K562 (cell line): ENCODE measurements at regions not wholly inside any gene's neighbourhood (a gene's known extent, or its start where the extent isn't known, plus 50 kb on each side); places are given as distances from the start of the nearest gene placed in this dataset.

ENCODE experiments used
- ATAC-seq: fragments of 200-7000 bp; cut with Tn5 transposase; 3 replicates; pipeline ENCODE4 v1.9.1; 2020; ENCODE audit warnings: moderate library complexity
- BruUV-seq: library from RNA; stranded (reverse); fragments of 400-500 nt; replicated peaks from 2 replicates; lab custom pipeline; 2021; lab: Mats Ljungman, UMichigan
- CTCF ChIA-PET: fragments of 300-600 bp; formaldehyde crosslinking; extraction: SDS; loops from one replicate; lab custom pipeline; 2021; ENCODE audit warnings: low intra/inter-chr PET ratio; lab: Yijun Ruan, JAX
- POLR2A ChIA-PET: fragments of 300-600, 350-650 bp; sonication (Branson Sonifier 250); formaldehyde crosslinking; extraction: SDS; loops from one replicate; lab custom pipeline; 2021; ENCODE audit warnings: antibody characterized with exemption, inconsistent platforms; lab: Yijun Ruan, JAX
- DNase-seq, 4 experiments: peaks; one replicate each; pipeline versions ENCODE4 v3.0.0 to v3.0.0-alpha.2; 2011 to 2018; ENCODE audit warnings: low spot score in 3 of 4, mixed read lengths in 3 of 4; ENCODE audit errors: extremely low read depth in 1 of 4
- FAIRE-seq: peaks from 2 replicates; lab custom pipeline; 2011; peaks lifted over from hg19 to GRCh38; lab: Jason Lieb, UNC
- H2AFZ ChIP-seq: 2 replicates; pipeline ENCODE4 v1.6.0; 2011; ENCODE audit warnings: low read depth, low read length, control low read depth, inconsistent platforms
- H3K27ac ChIP-seq: fragments of 200-600 bp; 3 replicates; pipeline ENCODE4 v1.8.0; 2011; ENCODE audit warnings: low read depth, mild to moderate bottlenecking, control low read depth, inconsistent platforms, low read length, moderate library complexity, mixed read lengths; ENCODE audit errors: extremely low read depth
- H3K27me3 ChIP-seq, 2 experiments: fragments of 300-600 bp in 1 of 2; 2 replicates in 1 of 2; 3 replicates in 1 of 2; pipeline versions ENCODE4 v1.6.0 to v1.8.0; 2011; ENCODE audit warnings: inconsistent platforms in 2 of 2, low read length in 2 of 2, mild to moderate bottlenecking in 1 of 2, mixed read lengths in 1 of 2, moderate library complexity in 1 of 2; ENCODE audit not compliant: control insufficient read depth in 2 of 2, insufficient read depth in 2 of 2
- H3K36me3 ChIP-seq: fragments of 300-600 bp; 3 replicates; pipeline ENCODE4 v1.8.0; 2011; ENCODE audit warnings: mild to moderate bottlenecking, low read length, inconsistent platforms; ENCODE audit not compliant: control insufficient read depth, insufficient read depth
- H3K4me1 ChIP-seq, 2 experiments: fragments of 200-600 bp in 1 of 2; replicated peaks in 1 of 2; 2 replicates in 1 of 2; 3 replicates in 1 of 2; pipeline versions ENCODE4 v1.5.1 to v1.8.0; 2011; ENCODE audit warnings: inconsistent platforms in 2 of 2, low read length in 2 of 2, mild to moderate bottlenecking in 1 of 2, mixed read lengths in 1 of 2, moderate library complexity in 1 of 2; ENCODE audit not compliant: control insufficient read depth in 2 of 2, insufficient read depth in 2 of 2
- H3K4me2 ChIP-seq: 2 replicates; pipeline ENCODE4 v1.6.1; 2011; ENCODE audit warnings: low read length, control low read depth, inconsistent platforms, mixed read lengths; ENCODE audit not compliant: insufficient read depth
- H3K4me3 ChIP-seq: fragments of 200-600 bp; sonication (generic), shearing (Covaris generic); 2 replicates; pipeline ENCODE4 v1.5.1; 2016; ENCODE audit warnings: control low read depth, inconsistent platforms
- H3K79me2 ChIP-seq: fragments of 200-600 bp; 3 replicates; pipeline ENCODE4 v1.8.0; 2011; ENCODE audit warnings: low read length, inconsistent platforms; ENCODE audit not compliant: control insufficient read depth, insufficient read depth
- H3K9ac ChIP-seq, 2 experiments: 2 replicates each; pipeline versions ENCODE4 v1.6.0 to v1.6.1; 2011; ENCODE audit warnings: low read depth in 2 of 2, low read length in 2 of 2, control low read depth in 1 of 2, inconsistent platforms in 1 of 2, mild to moderate bottlenecking in 1 of 2, mixed read lengths in 1 of 2; ENCODE audit not compliant: insufficient read depth in 1 of 2
- H3K9me1 ChIP-seq: one replicate; pipeline ENCODE4 v1.6.0; 2011; ENCODE audit warnings: inconsistent platforms, mild to moderate bottlenecking, low read length, moderate library complexity; ENCODE audit not compliant: control insufficient read depth, insufficient read depth
- H3K9me3 ChIP-seq: replicated peaks from 2 replicates; pipeline ENCODE4 v1.5.1; 2011; ENCODE audit warnings: low read depth, low read length, inconsistent platforms; ENCODE audit not compliant: control insufficient read depth, insufficient read depth
- H4K20me1 ChIP-seq: replicated peaks from 2 replicates; pipeline ENCODE4 v1.6.1; 2011; ENCODE audit warnings: low read length, inconsistent platforms, mixed read lengths; ENCODE audit not compliant: control insufficient read depth, insufficient read depth
- GTF2A2 ChIP-seq: IDR thresholded peaks from 2 replicates; pipeline ENCODE4 v1.6.1; 2016; ENCODE audit warnings: mild to moderate bottlenecking, missing genetic modification characterization, missing compliant biosample characterization
- HOXB6 ChIP-seq: fragments of 250-450 bp; sonication (Bioruptor Pico); IDR thresholded peaks from 2 replicates; pipeline ENCODE4 v1.5.1; 2022; ENCODE audit warnings: mild to moderate bottlenecking, borderline replicate concordance
- ILK ChIP-seq: fragments of 450-650 bp; IDR thresholded peaks from 2 replicates; pipeline ENCODE4 v1.6.1; 2016; ENCODE audit warnings: missing genetic modification characterization, low read depth, mild to moderate bottlenecking, missing compliant biosample characterization, moderate library complexity, borderline replicate concordance
- SMARCC2 ChIP-seq: fragments of 450-650 bp; IDR thresholded peaks from 2 replicates; pipeline ENCODE4 v1.6.1; 2017; ENCODE audit warnings: antibody characterized with exemption, moderate library complexity, mild to moderate bottlenecking, low read depth
- TRIM28 ChIP-seq: fragments of 450-650 bp; IDR thresholded peaks from 2 replicates; pipeline ENCODE4 v1.6.1; 2017
- ZNF133 ChIP-seq: fragments of 250-450 bp; sonication (Bioruptor Pico); IDR thresholded peaks from 2 replicates; pipeline ENCODE4 v1.4.0; 2020; ENCODE audit warnings: mild to moderate bottlenecking
- ZNF165 ChIP-seq: fragments of 250-450 bp; sonication (Bioruptor Pico); IDR thresholded peaks from 2 replicates; pipeline ENCODE4 v1.4.0; 2020; ENCODE audit warnings: borderline replicate concordance
- ZNF224 ChIP-seq: sonication (generic); formaldehyde crosslinking; IDR thresholded peaks from 2 replicates; pipeline ENCODE4 v1.8.0; 2022; ENCODE audit warnings: mild to moderate bottlenecking, missing genetic modification reagents
- ZNF764 ChIP-seq: fragments of 250-450 bp; sonication (Bioruptor Pico); IDR thresholded peaks from 2 replicates; pipeline ENCODE4 v1.4.0; 2020; ENCODE audit warnings: low read depth, mild to moderate bottlenecking, moderate library complexity
- ZSCAN29 ChIP-seq: fragments of 450-650 bp; IDR thresholded peaks from 2 replicates; pipeline ENCODE4 v1.6.1; 2017
- WGBS: fragments of 100-300 bp; shearing (Covaris generic); methylation state at CpG from one replicate; pipeline ENCODE4 v1.1.6; 2016; ENCODE audit warnings: low coverage, mixed read lengths; ENCODE audit not compliant: insufficient coverage; ENCODE audit errors: missing lambda C conversion rate; 5-methylcytosine and 5-hydroxymethylcytosine counted together
- in situ Hi-C: fragments of 300-500 bp; cut with MboI; formaldehyde crosslinking; loops from 4 replicates; pipeline ENCODE4 v1.15.0; 2018; ENCODE audit warnings: inconsistent platforms, mixed read lengths
- intact Hi-C: fragments of 100-400 bp; cut with micrococcal nuclease; formaldehyde crosslinking; loops from 2 replicates; pipeline ENCODE4 v1.14.2; 2022
- TF ChIP-seq, protein P1 (sequence below): sonication (generic); formaldehyde crosslinking; IDR thresholded peaks from 2 replicates; pipeline ENCODE4 v1.8.0; 2022; ENCODE audit warnings: mild to moderate bottlenecking, missing genetic modification reagents
- TF ChIP-seq, protein P2 (sequence below): fragments of 450-650 bp; formaldehyde crosslinking; IDR thresholded peaks from 2 replicates; pipeline ENCODE4 v1.4.0; 2020; ENCODE audit warnings: mild to moderate bottlenecking, moderate library complexity

DNA sequence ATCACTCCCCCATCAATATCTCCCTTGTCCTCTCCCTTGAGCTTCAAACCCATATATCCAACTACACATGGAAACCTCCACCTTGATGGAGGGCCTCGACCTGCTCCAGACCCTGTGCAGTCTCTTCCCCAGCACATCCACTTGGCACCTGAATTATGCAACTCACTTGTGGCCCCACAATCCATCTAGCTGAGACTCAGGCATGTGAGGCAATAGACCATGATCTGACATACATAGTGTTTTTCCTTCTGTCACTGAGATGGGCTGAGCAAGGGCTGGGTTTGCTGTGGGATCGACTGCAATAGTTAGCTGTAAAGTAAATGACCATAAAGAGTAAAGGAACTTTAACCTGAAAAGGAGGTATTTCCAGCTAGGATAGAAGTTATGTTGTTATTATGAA, 172.9 kb upstream of the RAD23B start:
- no peak overlapping the region for H3K9ac ChIP-seq
- FAIRE-seq (no peak), ATAC-seq (no peak), DNase-seq (no peak)
- POLR2A ChIA-PET, result interaction anchor here (0.6 kb wide), 1 partner anchor 17 kb away, joined by 4 read pairs; no protein-coding TSS in a partner anchor
- intact Hi-C loops, result no loop called here
- no peak overlapping the region for H3K4me3 ChIP-seq
- 0% methylated on average over 2 of the region's 2 CpGs for WGBS
- TF ChIP-seq ZSCAN29 (no peak), ZNF165 (CRISPR knock-in tag) (no peak), ILK (tag) (no peak), ZNF224 (CRISPR knock-in tag) (no peak), TRIM28 (no peak), GTF2A2 (no peak), HOXB6 (CRISPR knock-in tag) (no peak), SMARCC2 (no peak), ZNF764 (CRISPR knock-in tag) (no peak), ZNF133 (CRISPR knock-in tag) (no peak)
- TF ChIP-seq, protein P1, sequence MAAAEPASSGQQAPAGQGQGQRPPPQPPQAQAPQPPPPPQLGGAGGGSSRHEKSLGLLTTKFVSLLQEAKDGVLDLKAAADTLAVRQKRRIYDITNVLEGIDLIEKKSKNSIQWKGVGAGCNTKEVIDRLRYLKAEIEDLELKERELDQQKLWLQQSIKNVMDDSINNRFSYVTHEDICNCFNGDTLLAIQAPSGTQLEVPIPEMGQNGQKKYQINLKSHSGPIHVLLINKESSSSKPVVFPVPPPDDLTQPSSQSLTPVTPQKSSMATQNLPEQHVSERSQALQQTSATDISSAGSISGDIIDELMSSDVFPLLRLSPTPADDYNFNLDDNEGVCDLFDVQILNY (CRISPR knock-in tag), result no peak
- TF ChIP-seq, protein P2, sequence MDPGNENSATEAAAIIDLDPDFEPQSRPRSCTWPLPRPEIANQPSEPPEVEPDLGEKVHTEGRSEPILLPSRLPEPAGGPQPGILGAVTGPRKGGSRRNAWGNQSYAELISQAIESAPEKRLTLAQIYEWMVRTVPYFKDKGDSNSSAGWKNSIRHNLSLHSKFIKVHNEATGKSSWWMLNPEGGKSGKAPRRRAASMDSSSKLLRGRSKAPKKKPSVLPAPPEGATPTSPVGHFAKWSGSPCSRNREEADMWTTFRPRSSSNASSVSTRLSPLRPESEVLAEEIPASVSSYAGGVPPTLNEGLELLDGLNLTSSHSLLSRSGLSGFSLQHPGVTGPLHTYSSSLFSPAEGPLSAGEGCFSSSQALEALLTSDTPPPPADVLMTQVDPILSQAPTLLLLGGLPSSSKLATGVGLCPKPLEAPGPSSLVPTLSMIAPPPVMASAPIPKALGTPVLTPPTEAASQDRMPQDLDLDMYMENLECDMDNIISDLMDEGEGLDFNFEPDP (CRISPR knock-in tag), result no peak
- CTCF ChIA-PET, result no interaction called here
- no peaks in the 10 kb centered on the region for H3K36me3 ChIP-seq
- H4K20me1 ChIP-seq, result no peaks in the 10 kb centered on the region
- no peak overlapping the region for H3K4me2 ChIP-seq
- no TSS peak for BruUV-seq
- H3K79me2 ChIP-seq, result no peaks in the 10 kb centered on the region
- no peaks in the 10 kb centered on the region for H3K4me1 ChIP-seq
- H3K27ac ChIP-seq, result no peak overlapping the region
- H3K27me3 ChIP-seq, result no peaks in the 10 kb centered on the region
- in situ Hi-C loops, result no loop called here
- H3K9me1 ChIP-seq, result no peaks in the 10 kb centered on the region
- no peaks in the 10 kb centered on the region for H3K9me3 ChIP-seq
- no peak overlapping the region for H2AFZ ChIP-seq
